Ishikawa (cell line): ENCODE measurements at regions not wholly inside any gene's neighbourhood (a gene's known extent, or its start where the extent isn't known, plus 50 kb on each side); places are given as distances from the start of the nearest gene placed in this dataset.
A peak's percentile ranks its signal among the peaks of the same experiment; 100 is the strongest.

Experiments used
- CEBPB ChIP-seq: IDR thresholded peaks from 2 replicates; pipeline ENCODE4 v1.6.1; 2012
- CREB1 ChIP-seq: IDR thresholded peaks from 2 replicates; pipeline ENCODE4 v1.6.1; 2012; ENCODE audit warnings: low read depth
- EGR1 ChIP-seq: IDR thresholded peaks from 2 replicates; pipeline ENCODE4 v1.6.1; 2012
- EP300 ChIP-seq: IDR thresholded peaks from 2 replicates; pipeline ENCODE4 v1.6.1; 2012; ENCODE audit warnings: borderline replicate concordance
- MAX ChIP-seq: IDR thresholded peaks from 2 replicates; pipeline ENCODE4 v1.6.1; 2012
- RAD21 ChIP-seq: IDR thresholded peaks from 2 replicates; pipeline ENCODE4 v1.6.1; 2012; ENCODE audit warnings: low read depth
- TEAD4 ChIP-seq: IDR thresholded peaks from 2 replicates; pipeline ENCODE4 v1.6.1; 2012
- USF1 ChIP-seq: IDR thresholded peaks from 2 replicates; pipeline ENCODE4 v1.6.1; 2012
- YY1 ChIP-seq: IDR thresholded peaks from 2 replicates; pipeline ENCODE4 v1.6.1; 2012; ENCODE audit warnings: low read depth

GRCh38 chr7:131667699-131668098 is 111.3 kb upstream of the PODXL start:
- TF ChIP-seq EP300 = no peak
- no peak for TF ChIP-seq EGR1
- TF ChIP-seq MAX = no peak
- TF ChIP-seq CREB1 = no peak
- no peak for TF ChIP-seq TEAD4
- no peak for TF ChIP-seq RAD21
- TF ChIP-seq YY1 = no peak
- peak; percentile 52 for TF ChIP-seq USF1
- no peak for TF ChIP-seq CEBPB
